ENCODE measurements at regions not wholly inside any gene's neighbourhood (a gene's known extent, or its start where the extent isn't known, plus 50 kb on each side); places are given as distances from the start of the nearest gene placed in this dataset.

DNA sequence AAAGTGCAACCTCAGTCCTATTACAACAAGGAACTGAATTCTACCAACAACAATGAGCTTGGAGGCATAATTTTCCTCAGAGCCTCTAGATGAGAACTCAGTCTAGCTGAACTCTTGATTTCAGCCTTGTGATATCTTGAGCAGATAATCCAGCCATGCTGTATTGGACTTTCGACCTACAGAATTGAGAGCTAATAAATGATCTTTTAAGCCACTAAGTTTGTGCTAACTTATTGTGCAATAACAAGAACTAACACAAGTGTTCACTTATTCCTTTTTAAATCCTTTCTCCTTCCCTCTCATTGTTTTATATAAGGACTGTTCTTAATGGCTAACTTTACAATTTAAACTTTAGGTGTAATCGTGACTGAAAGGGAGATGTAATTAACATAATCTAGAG, 140.7 kb downstream of the MAGEB17 start:
- TF ChIP-seq, protein P1, sequence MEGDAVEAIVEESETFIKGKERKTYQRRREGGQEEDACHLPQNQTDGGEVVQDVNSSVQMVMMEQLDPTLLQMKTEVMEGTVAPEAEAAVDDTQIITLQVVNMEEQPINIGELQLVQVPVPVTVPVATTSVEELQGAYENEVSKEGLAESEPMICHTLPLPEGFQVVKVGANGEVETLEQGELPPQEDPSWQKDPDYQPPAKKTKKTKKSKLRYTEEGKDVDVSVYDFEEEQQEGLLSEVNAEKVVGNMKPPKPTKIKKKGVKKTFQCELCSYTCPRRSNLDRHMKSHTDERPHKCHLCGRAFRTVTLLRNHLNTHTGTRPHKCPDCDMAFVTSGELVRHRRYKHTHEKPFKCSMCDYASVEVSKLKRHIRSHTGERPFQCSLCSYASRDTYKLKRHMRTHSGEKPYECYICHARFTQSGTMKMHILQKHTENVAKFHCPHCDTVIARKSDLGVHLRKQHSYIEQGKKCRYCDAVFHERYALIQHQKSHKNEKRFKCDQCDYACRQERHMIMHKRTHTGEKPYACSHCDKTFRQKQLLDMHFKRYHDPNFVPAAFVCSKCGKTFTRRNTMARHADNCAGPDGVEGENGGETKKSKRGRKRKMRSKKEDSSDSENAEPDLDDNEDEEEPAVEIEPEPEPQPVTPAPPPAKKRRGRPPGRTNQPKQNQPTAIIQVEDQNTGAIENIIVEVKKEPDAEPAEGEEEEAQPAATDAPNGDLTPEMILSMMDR (optimal IDR thresholded peaks at IDR 0.05 in 1 of 3, IDR thresholded peaks at IDR 0.05 in 1 of 3, conservative IDR thresholded peaks at IDR 0.05 in 1 of 3; ENCODE audit: extremely low read depth in 1 of 3, insufficient read depth in 2 of 3, low read length in 3 of 3): no peak
- no peak for TF ChIP-seq EZH2 (IDR thresholded peaks at IDR 0.05; ENCODE audit: low read length)

Measured in keratinocyte (primary cell).